ENCODE measurements at regions not wholly inside any gene's neighbourhood (a gene's known extent, or its start where the extent isn't known, plus 50 kb on each side); places are given as distances from the start of the nearest gene placed in this dataset.

DNA sequence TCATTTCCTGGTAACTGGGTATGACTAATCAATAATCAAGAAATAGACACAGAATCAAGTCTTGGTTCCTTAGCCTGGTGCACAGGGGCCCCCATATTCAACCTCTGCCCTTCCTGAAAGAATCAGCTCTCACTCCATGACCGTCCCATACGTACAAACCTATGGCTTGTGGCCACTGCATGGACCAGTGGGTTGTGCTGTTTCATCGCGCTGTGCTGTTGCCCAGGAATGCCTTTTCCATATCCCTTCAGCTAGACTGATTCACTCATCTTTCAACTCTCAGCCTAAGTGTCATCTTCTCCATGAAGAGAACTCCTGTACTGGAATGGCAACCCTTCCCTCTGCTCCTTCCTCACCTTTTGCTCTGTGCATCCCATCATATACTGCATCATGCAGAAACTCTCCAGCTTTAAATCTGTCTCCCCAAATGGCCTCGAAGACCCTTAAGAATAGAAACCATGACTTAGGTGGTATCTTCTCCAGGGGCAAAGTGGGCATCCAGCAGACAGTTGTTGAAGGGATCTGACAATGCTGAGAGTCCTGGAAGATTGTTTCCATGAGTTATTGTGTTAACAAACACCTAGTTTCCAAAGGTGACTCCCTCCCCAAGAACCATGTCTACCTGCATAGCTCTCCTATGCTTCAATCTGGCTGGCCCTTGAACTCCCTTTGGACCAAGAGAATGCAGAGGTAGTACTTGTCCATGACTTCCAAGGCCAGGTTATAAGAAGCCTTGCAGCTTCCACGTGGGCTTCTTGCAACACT, 180.8 kb downstream of the ACTL7B start:
- no peak for DNase-seq

DNA sequence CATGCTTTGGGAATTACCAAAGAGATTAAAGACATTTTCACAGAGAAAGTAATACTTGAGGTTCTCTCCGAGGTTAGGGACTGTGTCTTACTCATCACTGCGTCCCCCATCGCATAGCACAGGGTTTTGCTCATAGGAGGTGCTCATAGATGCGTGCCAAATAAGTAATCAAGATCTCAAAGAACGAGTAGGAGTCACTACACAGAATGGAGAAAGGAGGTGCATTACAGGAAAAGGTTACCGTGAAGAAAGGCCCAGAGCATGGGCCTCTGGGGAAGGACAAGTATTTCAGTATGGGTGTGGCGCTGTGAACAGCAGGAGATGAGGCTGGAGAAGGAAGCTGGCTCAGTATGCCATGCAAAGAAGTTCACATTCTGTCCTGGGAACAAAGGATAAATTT, 182.4 kb downstream of the ACTL7B start:
- DNase-seq, result no peak

DNA sequence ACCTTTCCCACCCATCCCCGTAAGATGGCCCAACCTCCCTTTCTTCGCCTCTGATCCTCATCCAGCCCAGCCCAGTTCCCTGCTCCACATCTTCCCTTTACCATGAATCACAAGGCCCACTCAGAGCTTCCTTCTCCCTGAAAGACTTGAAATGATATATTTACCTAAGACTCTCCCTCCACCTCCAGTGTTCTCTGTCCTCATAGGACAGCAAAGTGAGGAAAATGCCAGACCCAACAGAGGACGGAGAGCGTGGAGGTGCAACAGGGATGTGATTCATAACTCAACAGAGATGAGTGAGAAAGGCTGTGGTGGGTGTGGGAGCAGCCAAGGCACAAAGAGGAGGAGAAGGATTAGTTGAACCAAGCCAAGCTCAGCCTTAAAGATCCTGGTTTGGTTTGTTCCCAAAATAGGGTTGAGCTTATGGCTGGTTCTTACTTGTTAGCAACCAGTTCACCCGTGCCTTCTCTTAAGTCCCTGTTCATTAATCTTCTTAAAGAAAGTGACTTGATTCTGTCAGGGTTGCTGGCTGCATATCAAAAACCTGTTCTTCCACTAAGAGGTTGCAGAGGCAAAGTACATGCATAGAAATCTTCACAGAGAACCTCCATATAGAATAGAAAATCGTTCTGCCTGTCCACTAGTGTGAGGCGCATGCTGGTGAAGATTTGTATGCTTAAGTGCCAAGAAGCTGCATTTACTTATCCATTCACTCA, 183.2 kb downstream of the ACTL7B start:
- DNase-seq, result no peak

DNA sequence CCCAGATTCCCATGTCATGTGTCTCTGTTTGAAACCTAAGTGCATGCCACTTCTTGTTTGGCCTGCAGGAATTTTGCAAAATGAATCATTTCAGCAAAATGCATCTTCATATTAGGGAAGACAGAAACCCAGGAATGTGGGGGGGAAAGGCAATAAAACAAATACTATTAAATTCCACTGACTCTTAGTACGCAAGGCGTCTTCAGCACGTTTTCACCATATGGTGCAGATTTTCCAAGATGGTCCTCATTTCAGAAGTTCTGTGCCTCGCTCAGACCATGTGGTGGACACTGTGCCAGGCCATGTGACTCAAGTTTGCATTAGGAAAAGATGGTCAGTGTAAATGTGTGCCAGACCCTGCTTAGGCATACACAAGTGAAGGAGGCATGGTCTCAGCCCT, 184.0 kb downstream of the ACTL7B start:
- no peak for DNase-seq

DNA sequence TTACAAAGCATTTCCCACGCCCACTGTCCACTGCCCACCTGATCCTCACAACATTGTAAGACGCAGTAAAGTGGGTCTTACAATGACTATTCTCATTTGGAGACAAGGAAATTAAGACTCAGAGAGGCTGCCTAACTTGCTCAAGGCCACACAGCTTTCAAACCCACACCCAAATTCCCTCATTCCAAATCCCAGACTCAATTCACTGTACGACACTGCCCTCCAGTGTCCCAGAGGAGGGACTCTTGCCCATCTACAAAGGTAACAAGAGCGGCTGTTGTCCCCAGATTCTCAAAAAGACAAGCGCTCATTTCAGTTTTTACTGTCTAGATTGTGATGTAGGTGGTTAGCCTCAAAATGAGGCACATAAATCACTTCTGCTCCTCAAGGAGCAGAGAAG, 184.6 kb downstream of the ACTL7B start:
- no peak for DNase-seq

DNA sequence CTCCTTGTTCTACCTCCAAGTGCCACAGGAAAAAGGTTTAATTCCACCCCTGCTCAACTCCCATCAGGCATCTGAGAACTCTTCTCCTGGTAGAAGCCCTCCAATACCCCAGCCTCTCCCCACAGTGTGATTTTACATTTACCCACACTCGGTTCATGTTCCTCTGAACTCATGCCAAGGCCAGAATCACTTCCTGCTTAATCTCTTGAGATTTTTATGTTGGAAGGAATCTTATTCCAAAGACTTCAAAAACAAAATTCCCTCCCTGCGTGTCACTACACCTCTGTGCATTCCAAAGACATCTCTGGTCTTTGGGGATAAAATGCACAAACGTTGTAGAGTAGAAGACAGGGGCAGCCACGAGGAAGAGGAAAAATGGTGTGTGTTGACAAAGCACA, 186.8 kb downstream of the ACTL7B start:
- DNase-seq, result no peak

DNA sequence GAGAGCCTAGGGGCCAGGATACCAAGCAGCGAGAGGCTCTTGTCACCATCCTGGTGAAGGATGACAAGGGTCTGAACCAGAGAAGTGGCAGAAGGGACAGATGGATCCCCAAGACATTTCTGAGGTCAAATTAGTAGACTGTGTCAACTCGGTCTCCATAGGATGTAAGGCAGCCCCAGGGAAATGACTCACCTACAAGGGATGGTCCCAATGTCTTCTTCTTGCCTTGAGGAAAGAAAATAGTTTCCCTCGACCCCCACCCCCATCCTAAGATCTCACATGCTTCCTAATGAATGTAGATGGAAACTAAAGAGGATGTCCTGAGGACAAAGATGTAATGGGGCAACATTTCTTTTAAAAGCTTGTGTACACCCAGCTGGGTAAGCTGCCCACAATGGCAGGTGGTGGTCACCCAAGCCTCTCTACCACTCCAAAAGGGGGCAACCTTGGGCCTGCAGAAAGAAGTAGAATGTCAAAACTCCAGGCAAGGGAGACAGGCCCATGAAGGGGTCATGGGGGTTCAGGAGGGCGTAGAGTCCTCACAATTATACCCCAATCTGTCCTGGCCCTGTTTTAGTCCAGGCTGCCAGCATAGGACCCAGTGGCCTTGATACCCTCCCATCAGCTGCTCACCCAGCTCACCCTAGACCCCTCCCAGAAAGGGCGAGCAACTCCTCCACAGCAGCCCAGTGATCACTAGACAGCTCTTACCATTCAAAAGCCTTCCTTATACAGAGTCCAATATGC, 187.4 kb downstream of the ACTL7B start:
- no peak for DNase-seq

DNA sequence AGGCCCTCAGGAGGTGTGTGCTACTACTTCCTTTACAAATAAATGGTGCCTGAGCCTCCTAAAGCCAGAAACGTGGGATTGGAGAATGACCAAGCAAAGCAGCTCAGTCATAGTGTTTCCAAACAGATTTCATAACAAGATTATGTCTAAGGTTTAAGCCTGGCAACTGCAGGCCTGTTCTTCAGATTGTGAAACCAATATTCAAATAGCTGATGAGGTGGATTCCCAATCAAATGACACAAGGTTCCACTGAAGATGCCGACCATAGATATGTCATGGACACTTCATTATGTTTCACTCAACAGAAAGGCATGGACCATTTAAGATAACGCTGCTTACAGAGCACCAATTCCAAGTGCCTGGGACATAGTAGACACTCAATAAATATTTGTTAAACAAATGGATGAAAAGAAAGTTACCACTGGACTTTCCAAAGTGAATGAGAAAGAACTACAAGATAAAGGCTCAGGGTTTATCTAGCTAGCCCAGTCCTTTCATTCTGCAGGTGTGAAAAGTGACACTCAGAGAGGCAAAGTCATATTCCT, 189.5 kb downstream of the ACTL7B start:
- DNase-seq, result no peak

DNA sequence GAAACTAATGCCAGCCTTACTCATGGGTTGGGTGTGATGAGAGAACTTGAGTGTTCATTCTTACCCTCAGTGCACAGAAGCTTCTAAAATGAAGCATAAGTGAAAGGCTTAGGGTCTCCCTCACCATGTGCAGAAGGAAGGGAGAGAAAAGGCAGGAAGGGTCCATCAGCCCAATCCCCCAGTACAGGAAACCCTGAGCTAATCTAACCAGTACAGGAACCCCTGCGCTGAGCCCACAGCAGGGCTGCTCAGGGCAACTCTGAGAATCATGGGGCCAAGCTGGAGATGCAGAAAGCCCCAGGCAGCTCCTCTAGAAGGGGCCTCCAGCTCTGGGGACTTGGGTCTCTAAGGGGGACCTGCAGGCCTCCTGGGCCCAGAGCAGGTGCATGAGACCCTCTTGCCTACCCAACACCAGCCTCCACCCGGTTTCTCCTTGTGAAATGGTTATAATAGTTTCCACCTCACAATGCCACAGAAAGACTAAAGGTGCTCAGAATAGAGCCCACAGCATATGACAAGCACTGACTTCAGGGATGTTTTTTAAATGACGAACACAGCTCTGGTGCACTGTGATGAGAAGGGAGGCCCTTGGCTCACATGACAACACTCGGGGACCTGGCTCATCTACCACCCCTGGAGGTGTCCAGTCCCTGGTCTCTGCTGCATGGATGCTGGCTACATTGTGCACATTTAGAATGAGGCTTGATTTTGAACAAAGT, 190.1 kb downstream of the ACTL7B start:
- no peak for DNase-seq

DNA sequence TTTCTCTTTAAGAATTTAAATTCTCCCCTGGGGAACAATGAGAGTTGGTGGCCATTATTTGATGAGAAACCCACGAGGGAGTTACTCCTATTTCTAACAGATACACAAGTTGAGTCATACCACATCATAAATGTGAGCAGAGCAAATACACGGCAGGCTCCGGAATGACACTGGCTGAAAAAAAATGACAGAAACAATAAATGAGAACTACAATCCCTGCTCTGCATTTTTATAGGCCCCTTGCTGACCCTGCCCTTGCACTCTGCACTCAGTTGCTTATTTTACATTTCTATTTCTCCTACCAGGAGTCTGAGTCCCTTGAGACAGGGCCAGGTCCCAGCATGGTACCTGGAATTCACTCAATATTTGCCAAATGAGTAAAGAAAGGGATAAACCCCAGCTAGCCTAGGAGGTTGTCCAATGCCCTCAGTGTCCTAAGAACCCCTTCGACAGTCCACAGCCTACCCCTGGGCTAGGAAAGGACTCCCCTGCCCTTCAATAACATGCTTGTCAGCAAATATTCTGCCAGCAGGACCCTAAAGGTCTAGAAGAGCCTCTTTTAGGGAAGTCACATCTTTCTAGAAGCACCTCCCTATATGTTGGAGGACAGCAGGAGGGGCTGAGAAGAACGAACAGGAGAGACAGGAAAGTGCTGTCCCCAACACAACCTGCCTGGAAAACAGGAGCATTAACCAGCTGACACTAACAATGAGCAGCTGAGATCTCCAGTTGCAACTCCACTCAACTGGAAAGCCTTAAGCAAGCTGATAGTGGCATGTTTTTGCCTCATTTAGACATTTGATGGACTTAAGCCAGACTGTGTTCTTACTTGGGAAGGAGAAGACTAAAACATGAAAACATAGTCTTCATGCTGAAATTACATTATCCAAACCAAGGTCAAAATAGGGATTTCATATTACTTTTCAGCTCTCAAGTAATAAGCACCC, 191.2 kb downstream of the ACTL7B start:
- DNase-seq, result no peak

DNA sequence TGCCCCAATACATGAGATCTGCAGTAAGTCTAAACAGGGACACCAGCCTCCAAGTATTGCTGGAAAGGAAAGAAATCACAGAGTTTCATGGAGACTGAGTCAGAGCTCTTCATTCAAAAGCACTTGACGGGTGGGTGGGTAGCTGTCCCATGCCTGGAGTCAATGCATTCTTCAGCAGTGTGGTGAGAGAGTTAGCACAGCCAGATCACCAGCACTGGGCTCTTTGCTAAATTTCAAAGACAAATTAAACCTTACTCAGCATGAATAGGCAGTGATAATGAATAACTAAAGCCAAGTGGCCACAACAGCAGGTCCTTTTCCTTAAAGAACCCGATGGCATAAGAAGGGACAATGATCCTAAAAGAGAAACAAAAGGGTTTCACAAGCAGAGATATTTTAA, 192.4 kb downstream of the ACTL7B start:
- no peak for DNase-seq

DNA sequence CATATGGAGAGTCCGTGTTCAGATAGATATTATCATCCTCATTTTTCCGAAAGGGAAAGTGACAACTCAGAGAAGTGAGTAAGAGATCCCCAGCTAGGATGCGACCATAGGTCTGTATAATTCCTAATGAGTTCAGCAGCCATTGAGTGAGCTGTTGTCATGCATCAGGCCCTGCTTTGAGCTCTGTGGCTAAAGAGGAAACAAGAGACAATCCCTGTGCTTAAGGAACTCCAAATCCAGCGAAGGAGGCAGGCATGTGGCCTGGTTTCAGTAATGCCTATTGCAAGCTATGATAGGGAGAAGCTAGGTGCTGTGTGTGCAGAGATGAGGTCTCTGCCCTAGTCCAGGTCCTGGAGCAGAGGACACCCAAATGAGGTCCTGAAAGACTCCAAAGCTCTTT, 192.8 kb downstream of the ACTL7B start:
- DNase-seq, result no peak

DNA sequence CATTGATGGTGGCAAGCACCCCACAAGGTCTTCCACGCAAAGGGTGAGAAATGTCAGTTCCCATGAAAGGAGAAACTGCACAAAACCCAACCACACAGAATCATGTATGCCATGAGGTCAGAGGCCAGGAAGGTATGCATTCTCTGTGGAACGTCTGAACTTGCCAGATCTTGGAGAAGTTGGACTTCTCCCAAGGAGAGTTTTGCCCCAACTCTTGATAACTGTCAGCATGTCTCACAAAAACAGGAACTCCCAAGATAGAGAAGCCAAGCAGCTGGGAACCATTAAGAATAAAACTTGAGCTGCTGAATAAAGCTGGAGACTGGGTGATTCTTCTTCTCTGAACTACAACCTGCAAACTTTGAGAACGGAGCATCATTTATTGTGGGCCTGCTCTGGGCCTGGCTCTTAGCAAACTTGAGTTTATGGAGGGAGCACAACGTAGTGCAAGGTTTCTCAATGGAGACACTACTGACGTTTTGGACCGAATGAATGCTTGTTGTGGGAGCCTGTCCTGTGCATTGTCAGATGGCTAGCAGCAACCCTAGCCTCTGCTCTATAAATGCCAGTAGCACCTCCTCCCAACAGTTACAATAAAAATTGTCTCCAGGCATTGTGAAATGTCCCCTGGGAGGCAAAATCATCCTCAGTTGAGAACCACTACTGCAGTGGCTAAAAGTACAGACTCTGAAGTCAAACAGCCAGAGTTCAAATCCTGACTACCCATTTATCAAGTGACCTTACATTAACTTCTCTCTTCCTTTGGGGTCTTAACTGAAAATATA, 193.5 kb downstream of the ACTL7B start:
- DNase-seq, result no peak

DNA sequence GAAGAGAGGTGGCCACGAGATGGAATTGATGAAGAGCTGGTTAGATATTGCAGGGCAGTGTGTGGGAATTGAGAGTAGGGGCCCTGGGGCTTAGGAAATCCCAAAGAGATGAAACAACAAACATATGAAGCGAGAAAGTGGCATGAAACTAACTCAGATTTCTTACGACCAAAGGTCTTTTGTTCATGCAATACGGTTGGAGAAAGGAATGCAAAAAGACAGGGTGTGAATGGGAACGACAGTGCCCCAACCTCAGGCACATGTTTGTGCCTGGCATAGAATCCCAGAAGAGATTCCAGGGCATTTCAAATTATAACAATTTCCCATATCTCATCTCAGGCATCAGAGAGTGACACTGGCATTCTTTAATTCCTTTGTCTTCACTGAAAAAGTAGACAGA, 199.2 kb downstream of the ACTL7B start:
- DNase-seq, result no peak

DNA sequence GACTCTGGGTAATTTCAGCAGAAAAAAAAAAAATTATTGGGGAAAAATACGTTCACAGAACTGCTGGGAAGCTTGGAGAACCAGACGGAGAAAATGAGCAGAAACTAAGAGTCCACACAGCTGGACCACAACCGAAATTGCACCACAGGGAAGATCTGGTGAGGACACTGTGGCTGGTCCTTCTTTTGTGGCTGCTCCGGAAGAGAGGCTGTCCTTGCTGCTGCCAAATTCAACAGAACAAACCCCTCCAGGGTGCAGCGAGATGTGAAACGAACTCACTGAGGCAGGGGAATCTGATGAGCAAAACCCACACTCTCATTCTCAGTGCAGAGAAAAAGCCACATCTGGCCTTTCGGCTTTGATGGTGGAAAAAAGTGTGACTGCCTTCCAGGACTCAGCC, 200.0 kb downstream of the ACTL7B start:
- no peak for DNase-seq

DNA sequence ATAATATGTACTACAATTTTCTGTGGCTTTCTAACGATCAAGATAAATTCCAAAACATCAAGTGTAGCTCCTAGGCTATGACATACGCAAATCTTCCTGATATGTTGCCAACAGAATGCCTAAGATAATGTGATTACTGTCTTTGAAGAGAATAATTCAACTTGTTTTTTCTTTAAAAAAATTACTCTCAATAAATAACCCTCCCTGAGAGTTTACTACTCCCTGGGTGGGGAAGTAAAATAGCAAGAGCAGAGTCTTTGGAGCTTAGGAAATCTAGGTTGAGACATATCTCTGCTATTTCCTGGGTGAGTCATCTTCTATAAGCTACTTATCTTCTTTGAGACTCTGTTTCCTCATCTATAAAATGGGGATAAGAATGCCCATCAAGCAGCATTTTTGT, 201.2 kb downstream of the ACTL7B start:
- no peak for DNase-seq

DNA sequence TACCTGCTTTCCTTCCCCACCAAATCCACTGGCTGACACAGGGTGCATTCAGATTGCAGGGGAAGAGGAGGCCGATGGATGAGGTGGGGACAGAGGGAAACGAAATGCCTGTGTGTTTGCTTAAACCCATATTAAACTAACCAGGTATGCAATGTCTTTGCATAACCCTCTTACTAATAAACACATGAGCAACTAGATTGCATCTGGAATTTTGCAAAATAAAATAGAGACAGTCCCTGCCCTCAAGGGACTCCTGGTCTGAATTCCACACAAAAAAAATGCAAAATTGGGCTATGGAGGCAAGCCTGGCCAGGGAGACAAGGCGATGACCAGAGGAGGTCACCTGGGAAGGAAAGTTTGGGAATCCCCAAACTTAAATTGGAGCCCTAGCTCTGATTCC, 202.9 kb downstream of the ACTL7B start:
- DNase-seq, result no peak

DNA sequence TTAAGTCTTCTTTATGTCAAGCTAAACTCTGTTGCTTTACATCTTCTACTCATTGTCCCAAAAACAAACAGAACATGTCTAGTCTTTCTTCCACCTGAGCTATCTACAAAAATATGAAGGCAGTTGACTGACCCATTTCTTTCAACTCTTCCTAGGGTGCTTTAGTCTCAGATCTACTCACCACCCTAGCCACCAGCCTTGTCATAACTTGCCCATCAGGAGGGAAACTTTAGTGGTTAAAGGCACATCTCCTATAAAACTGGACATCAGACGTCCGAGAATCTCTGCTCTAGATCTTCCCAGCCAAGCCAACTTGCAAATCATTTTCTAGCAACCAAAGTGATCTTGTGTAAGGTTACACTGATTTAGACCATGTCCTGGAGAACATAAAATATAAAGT, 205.0 kb downstream of the ACTL7B start:
- DNase-seq, result no peak

DNA sequence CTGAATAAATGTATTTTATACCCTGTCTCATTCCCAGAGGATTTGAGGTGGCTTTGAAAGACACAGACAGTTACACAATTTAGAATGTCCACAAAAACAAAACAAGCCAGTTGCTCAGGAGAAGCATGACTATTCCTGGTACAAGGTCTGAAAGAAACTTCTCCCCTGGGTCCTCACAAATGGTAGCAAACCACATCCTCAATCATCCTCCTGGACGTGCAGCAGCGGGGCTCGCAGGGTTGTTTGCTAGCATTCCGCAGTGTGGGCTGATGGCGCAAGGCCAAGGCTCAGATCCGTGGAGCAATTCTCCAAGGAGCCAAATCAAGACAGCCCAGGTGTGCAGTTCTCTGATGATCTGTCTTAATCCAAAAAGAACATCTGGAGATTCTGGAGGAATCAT, 210.3 kb downstream of the ACTL7B start:
- DNase-seq, result no peak

DNA sequence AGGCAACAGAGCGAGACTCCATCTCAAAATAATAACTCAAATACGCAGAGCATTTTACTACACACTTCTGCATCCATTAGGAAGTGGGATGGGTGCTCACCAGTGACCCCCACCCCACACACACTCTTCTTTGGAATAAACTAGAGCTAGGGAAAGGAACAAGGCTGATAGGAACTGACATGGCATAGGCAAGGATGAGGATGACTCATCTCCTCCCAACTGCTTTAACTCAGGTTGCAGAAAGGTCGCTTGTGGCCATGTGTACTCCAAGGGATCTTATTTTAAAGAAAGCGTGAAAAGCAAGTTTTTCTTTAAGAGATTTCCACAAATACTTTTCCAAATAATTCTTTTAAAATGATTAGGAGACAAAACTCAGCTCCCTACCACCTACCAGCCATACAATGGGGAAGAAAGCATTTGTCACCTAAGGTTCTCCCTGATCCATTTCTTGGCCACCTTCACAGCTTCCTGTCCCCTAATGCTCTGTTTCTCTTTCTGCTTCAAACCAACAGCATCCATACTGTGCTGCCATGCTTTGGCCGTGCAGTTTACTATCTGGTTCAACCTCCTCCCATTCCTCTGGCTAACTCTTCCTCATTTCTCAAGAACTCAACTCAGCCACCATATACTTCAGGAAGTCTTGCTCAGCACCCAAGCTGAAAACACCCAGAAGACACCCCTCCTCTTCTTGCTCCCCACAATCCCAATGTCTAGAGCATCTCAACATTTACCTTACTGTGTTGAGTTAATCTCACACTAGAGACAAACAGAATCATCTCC, 211.9 kb downstream of the ACTL7B start:
- no peak for DNase-seq

Data from NCI-H526 treated with DMSO at 0.1 percent for 48 hours (cell line).